ENCODE measurements at regions not wholly inside any gene's neighbourhood (a gene's known extent, or its start where the extent isn't known, plus 50 kb on each side); places are given as distances from the start of the nearest gene placed in this dataset.
A peak's percentile ranks its signal among the peaks of the same experiment; 100 is the strongest.
"Not testable (repeated sequence)": the region's sequence is repeated elsewhere in the genome, so short reads cannot be mapped to it uniquely, and the experiment has no call there.

DNA sequence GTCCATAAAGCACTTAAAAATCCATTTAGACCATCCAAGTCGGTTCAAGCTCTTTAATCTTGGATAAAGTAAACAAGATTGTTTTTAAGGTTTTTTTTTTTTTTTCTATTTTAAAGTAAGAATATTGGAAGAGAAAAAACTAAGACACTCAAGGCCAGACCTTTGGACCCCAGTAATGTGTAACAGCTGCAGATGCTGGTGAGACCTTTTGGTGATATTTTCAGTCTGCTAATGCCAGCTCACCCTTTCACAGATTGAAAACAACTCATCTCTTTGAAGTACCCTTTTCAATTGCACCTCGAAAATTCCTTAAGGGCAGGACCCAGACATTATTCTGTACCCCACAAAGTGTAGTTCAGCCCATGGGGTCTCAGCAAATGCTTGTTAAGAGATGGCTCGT lies 260.7 kb upstream of the CTNNB1 start:
- 52 to 58% methylated on average over 3 of the region's 3 CpGs for WGBS, 2 donors
- Histone ChIP-seq H3K27ac (ENCODE audit: low read depth in 2 of 2, low read length in 1 of 2) (no peak overlapping the region), H3K27me3 (ENCODE audit: control insufficient read depth in 1 of 2, insufficient read depth in 2 of 2, low read length in 2 of 2) (no peaks in the 10 kb centered on the region), H3K36me3 (ENCODE audit: control insufficient read depth in 2 of 2, insufficient read depth in 2 of 2, low read length in 1 of 2) (no peaks in the 10 kb centered on the region), H3K4me1 (ENCODE audit: control insufficient read depth in 2 of 2, insufficient read depth in 2 of 2, low read length in 1 of 2) (no peaks in the 10 kb centered on the region), H3K4me3 (ENCODE audit: low read depth in 1 of 2, low read length in 2 of 2) (no peak overlapping the region), H3K9me3 (ENCODE audit: control insufficient read depth in 2 of 2, insufficient read depth in 1 of 2, low read depth in 1 of 2, low read length in 1 of 2) (no peaks in the 10 kb centered on the region)

DNA sequence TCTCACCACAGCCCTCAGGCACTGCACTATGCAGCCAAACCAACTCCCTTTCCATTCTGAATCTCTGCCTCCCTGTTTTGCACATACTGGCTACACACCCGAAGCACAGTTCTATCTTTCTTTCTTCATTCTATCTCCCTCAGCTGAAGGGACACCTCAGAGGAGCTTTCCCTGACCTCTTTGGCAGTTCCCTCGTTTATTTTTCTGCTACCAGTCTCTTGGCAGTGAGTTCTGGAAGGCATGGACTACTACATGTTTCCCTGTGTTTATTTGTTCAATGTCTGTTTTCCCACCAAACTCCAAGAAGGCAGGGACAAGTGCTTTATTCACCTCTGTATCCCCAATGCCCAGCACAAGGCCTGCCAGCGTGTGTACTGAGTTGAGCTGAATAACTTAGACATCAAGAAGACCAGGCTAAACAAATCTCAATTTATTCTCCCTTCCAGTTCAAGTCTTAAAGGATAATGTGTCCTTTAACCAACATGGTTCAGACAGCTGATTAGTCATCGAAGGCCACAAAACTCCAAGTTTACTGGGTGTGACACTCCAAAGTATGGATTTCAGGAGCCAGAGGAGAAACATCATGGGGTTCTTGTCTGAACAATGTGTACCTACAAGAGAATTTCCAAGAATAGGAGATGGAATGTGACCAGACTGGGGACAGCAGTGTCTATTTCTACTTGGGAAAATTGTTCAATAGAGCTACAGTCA lies 260.1 kb upstream of the CTNNB1 start:
- 33 to 35% methylated on average over 4 of the region's 4 CpGs for WGBS, 2 donors
- no peaks in the 10 kb centered on the region for H3K36me3 ChIP-seq (ENCODE audit: control insufficient read depth in 2 of 2, insufficient read depth in 2 of 2, low read length in 1 of 2)
- H3K4me3 ChIP-seq (ENCODE audit: low read depth in 1 of 2, low read length in 2 of 2): no peak overlapping the region
- H3K27ac ChIP-seq (ENCODE audit: low read depth in 2 of 2, low read length in 1 of 2): peak overlapping the region in 1 of 2 donors; percentile 8
- no peaks in the 10 kb centered on the region for H3K4me1 ChIP-seq (ENCODE audit: control insufficient read depth in 2 of 2, insufficient read depth in 2 of 2, low read length in 1 of 2)
- no peaks in the 10 kb centered on the region for H3K27me3 ChIP-seq (ENCODE audit: control insufficient read depth in 1 of 2, insufficient read depth in 2 of 2, low read length in 2 of 2)
- no peaks in the 10 kb centered on the region for H3K9me3 ChIP-seq (ENCODE audit: control insufficient read depth in 2 of 2, insufficient read depth in 1 of 2, low read depth in 1 of 2, low read length in 1 of 2)

DNA sequence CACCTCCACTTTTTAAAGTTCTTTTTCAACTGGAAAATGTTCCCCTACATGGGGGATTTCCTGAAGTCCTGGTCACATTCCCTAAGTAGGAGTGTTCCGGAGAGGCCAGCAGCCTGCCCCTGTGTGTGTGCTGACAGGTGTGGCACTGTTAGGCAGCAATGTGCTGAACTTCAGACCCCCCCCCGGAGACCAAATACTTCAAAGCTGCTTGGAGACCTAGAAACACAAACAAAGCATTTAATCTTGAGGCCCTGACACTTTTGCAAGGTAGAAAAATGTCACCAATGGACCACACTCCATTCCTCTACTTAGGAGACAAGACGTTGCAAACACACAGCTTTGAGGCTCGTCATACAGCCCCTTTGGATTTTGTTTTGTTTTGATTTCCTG lies 259.6 kb upstream of the CTNNB1 start:
- 44 to 65% methylated on average over 4 of the region's 4 CpGs for WGBS, 2 donors
- Histone ChIP-seq H3K9me3 (ENCODE audit: control insufficient read depth in 2 of 2, insufficient read depth in 1 of 2, low read depth in 1 of 2, low read length in 1 of 2) (no peaks in the 10 kb centered on the region), H3K4me1 (ENCODE audit: control insufficient read depth in 2 of 2, insufficient read depth in 2 of 2, low read length in 1 of 2) (no peaks in the 10 kb centered on the region), H3K27ac (ENCODE audit: low read depth in 2 of 2, low read length in 1 of 2) (no peak overlapping the region), H3K4me3 (ENCODE audit: low read depth in 1 of 2, low read length in 2 of 2) (no peak overlapping the region), H3K27me3 (ENCODE audit: control insufficient read depth in 1 of 2, insufficient read depth in 2 of 2, low read length in 2 of 2) (no peaks in the 10 kb centered on the region), H3K36me3 (ENCODE audit: control insufficient read depth in 2 of 2, insufficient read depth in 2 of 2, low read length in 1 of 2) (no peaks in the 10 kb centered on the region)

- no peaks in the 10 kb centered on the region for H3K36me3 ChIP-seq (ENCODE audit: control insufficient read depth in 2 of 2, insufficient read depth in 2 of 2, low read length in 1 of 2)
- H3K4me1 ChIP-seq (ENCODE audit: control insufficient read depth in 2 of 2, insufficient read depth in 2 of 2, low read length in 1 of 2): no peaks in the 10 kb centered on the region
- H3K4me3 ChIP-seq (ENCODE audit: low read depth in 1 of 2, low read length in 2 of 2): no peak overlapping the region
- no peaks in the 10 kb centered on the region for H3K9me3 ChIP-seq (ENCODE audit: control insufficient read depth in 2 of 2, insufficient read depth in 1 of 2, low read depth in 1 of 2, low read length in 1 of 2)
- no peaks in the 10 kb centered on the region for H3K27me3 ChIP-seq (ENCODE audit: control insufficient read depth in 1 of 2, insufficient read depth in 2 of 2, low read length in 2 of 2)
- WGBS, 2 donors: 85 to 86% methylated on average over 2 of the region's 2 CpGs
- no peak overlapping the region for H3K27ac ChIP-seq (ENCODE audit: low read depth in 2 of 2, low read length in 1 of 2)
Measured at GRCh38 chr3:40940651-40941050, 258.7 kb upstream of the CTNNB1 start.

GRCh38 chr3:40947022-40947421 lies 252.3 kb upstream of the CTNNB1 start:
- not testable (repeated sequence) for H3K9me3 ChIP-seq (ENCODE audit: control insufficient read depth in 2 of 2, insufficient read depth in 1 of 2, low read depth in 1 of 2, low read length in 1 of 2); H3K27me3 ChIP-seq (ENCODE audit: control insufficient read depth in 1 of 2, insufficient read depth in 2 of 2, low read length in 2 of 2); H3K4me3 ChIP-seq (ENCODE audit: low read depth in 1 of 2, low read length in 2 of 2); H3K4me1 ChIP-seq (ENCODE audit: control insufficient read depth in 2 of 2, insufficient read depth in 2 of 2, low read length in 1 of 2); H3K27ac ChIP-seq (ENCODE audit: low read depth in 2 of 2, low read length in 1 of 2); H3K36me3 ChIP-seq (ENCODE audit: control insufficient read depth in 2 of 2, insufficient read depth in 2 of 2, low read length in 1 of 2)
- WGBS, 2 donors: 81 to 82% methylated on average over 3 of the region's 3 CpGs

- H3K36me3 ChIP-seq (ENCODE audit: control insufficient read depth in 2 of 2, insufficient read depth in 2 of 2, low read length in 1 of 2); H3K9me3 ChIP-seq (ENCODE audit: control insufficient read depth in 2 of 2, insufficient read depth in 1 of 2, low read depth in 1 of 2, low read length in 1 of 2); H3K4me3 ChIP-seq (ENCODE audit: low read depth in 1 of 2, low read length in 2 of 2); H3K4me1 ChIP-seq (ENCODE audit: control insufficient read depth in 2 of 2, insufficient read depth in 2 of 2, low read length in 1 of 2); H3K27me3 ChIP-seq (ENCODE audit: control insufficient read depth in 1 of 2, insufficient read depth in 2 of 2, low read length in 2 of 2); H3K27ac ChIP-seq (ENCODE audit: low read depth in 2 of 2, low read length in 1 of 2): not testable (repeated sequence)
- WGBS, 2 donors: 89 to 90% methylated on average over 3 of the region's 3 CpGs
Measured at GRCh38 chr3:40949347-40949746, 250.0 kb upstream of the CTNNB1 start.

GRCh38 chr3:40951636-40952035 lies 247.7 kb upstream of the CTNNB1 start:
- no peak overlapping the region for H3K27ac ChIP-seq (ENCODE audit: low read depth in 2 of 2, low read length in 1 of 2)
- no peak overlapping the region for H3K4me3 ChIP-seq (ENCODE audit: low read depth in 1 of 2, low read length in 2 of 2)
- no peaks in the 10 kb centered on the region for H3K4me1 ChIP-seq (ENCODE audit: control insufficient read depth in 2 of 2, insufficient read depth in 2 of 2, low read length in 1 of 2)
- no peaks in the 10 kb centered on the region for H3K9me3 ChIP-seq (ENCODE audit: control insufficient read depth in 2 of 2, insufficient read depth in 1 of 2, low read depth in 1 of 2, low read length in 1 of 2)
- no peaks in the 10 kb centered on the region for H3K36me3 ChIP-seq (ENCODE audit: control insufficient read depth in 2 of 2, insufficient read depth in 2 of 2, low read length in 1 of 2)
- no peaks in the 10 kb centered on the region for H3K27me3 ChIP-seq (ENCODE audit: control insufficient read depth in 1 of 2, insufficient read depth in 2 of 2, low read length in 2 of 2)

DNA sequence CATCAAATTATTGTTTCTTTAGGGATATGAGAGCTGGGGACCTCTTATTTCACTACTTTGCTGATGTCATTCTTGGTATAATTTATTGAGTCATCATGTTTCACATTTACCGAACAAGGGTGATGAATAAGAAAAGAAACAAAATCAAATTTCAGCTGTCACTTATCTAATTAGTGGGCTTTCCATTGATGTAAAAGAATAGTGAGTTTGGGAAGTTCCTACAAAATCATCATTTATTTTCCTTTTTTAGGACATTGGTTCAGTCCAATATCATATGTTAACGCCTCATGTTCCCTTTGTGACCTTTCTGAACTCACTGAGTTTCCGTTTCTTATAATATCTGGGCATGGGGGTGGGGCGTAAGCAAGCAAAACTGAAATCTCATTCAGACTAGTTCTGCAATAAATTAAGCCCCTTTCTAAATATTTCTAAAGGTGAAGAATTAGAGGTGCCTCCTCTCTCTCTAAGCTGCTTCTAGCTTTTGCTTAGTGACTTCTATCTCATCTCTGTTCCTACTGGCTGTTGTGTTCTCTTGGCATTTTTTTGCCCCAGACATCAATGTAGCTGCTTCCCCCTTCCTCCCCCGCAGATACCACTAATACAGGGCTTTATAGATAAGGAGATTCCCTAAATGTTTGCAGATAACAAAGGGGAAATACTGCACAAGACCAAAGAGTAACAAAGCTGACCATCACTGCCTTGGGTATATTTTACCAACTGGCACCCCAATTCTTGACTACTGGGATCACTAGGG lies 238.0 kb upstream of the CTNNB1 start:
- Histone ChIP-seq H3K36me3 (ENCODE audit: control insufficient read depth in 2 of 2, insufficient read depth in 2 of 2, low read length in 1 of 2) (no peaks in the 10 kb centered on the region), H3K27me3 (ENCODE audit: control insufficient read depth in 1 of 2, insufficient read depth in 2 of 2, low read length in 2 of 2) (no peaks in the 10 kb centered on the region), H3K4me3 (ENCODE audit: low read depth in 1 of 2, low read length in 2 of 2) (no peak overlapping the region), H3K4me1 (ENCODE audit: control insufficient read depth in 2 of 2, insufficient read depth in 2 of 2, low read length in 1 of 2) (no peaks in the 10 kb centered on the region), H3K27ac (ENCODE audit: low read depth in 2 of 2, low read length in 1 of 2) (no peak overlapping the region), H3K9me3 (ENCODE audit: control insufficient read depth in 2 of 2, insufficient read depth in 1 of 2, low read depth in 1 of 2, low read length in 1 of 2) (no peaks in the 10 kb centered on the region)
- 79 to 83% methylated on average over 5 of the region's 5 CpGs for WGBS, 2 donors

DNA sequence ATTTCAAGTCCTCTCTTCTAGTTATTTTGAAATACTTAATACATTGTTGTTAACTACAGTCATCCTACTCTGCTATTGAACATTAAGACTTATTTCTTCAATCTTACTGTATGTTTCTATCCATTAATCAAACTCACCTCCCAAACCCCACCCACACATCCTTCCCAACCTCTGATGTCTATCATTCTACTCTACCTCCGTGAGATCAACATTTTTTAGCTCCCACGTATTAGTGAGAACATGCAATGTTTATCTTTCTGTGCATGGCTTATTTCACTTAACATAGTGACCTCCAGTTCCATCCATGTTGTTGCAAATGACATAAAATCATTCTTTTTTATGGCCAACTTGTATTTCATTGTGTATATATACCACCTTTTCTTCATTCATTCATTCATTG lies 236.6 kb upstream of the CTNNB1 start:
- Histone ChIP-seq H3K27me3 (ENCODE audit: control insufficient read depth in 1 of 2, insufficient read depth in 2 of 2, low read length in 2 of 2) (no peaks in the 10 kb centered on the region), H3K4me3 (ENCODE audit: low read depth in 1 of 2, low read length in 2 of 2) (no peak overlapping the region), H3K9me3 (ENCODE audit: control insufficient read depth in 2 of 2, insufficient read depth in 1 of 2, low read depth in 1 of 2, low read length in 1 of 2) (no peaks in the 10 kb centered on the region), H3K36me3 (ENCODE audit: control insufficient read depth in 2 of 2, insufficient read depth in 2 of 2, low read length in 1 of 2) (no peaks in the 10 kb centered on the region), H3K4me1 (ENCODE audit: control insufficient read depth in 2 of 2, insufficient read depth in 2 of 2, low read length in 1 of 2) (no peaks in the 10 kb centered on the region), H3K27ac (ENCODE audit: low read depth in 2 of 2, low read length in 1 of 2) (no peak overlapping the region)
- 63 to 69% methylated on average over 2 of the region's 2 CpGs for WGBS, 2 donors

DNA sequence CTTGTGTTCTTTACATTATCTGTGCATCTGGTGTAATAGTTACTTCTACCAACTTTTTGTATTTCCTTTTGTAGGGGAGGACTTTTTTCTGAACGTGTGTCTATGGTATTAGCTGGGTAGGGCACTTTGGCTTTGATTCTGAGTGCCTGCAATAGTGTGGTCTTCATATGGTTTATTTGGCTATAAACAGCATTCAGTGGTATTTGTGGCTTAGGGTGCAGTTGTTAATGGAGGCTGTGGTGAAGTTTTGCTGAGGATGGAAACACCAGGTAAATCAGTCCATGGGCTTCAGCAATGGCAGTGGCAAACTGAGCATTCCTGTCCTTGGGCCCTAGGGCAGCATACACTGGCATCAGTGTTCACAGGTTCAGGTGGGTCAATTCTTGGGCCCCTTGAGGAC lies 230.6 kb upstream of the CTNNB1 start:
- Histone ChIP-seq H3K36me3 (ENCODE audit: control insufficient read depth in 2 of 2, insufficient read depth in 2 of 2, low read length in 1 of 2) (no peaks in the 10 kb centered on the region), H3K27ac (ENCODE audit: low read depth in 2 of 2, low read length in 1 of 2) (no peak overlapping the region), H3K9me3 (ENCODE audit: control insufficient read depth in 2 of 2, insufficient read depth in 1 of 2, low read depth in 1 of 2, low read length in 1 of 2) (no peaks in the 10 kb centered on the region), H3K4me3 (ENCODE audit: low read depth in 1 of 2, low read length in 2 of 2) (no peak overlapping the region), H3K27me3 (ENCODE audit: control insufficient read depth in 1 of 2, insufficient read depth in 2 of 2, low read length in 2 of 2) (no peaks in the 10 kb centered on the region), H3K4me1 (ENCODE audit: control insufficient read depth in 2 of 2, insufficient read depth in 2 of 2, low read length in 1 of 2) (peaks cover 3 to 8% of the 10 kb centered on the region in 2 donors)
- 62 to 71% methylated on average over 1 of the region's 1 CpG for WGBS, 2 donors

Measured in esophagus (tissue), 2 donors.